D721Med (cell line): ENCODE measurements at regions not wholly inside any gene's neighbourhood (a gene's known extent, or its start where the extent isn't known, plus 50 kb on each side); places are given as distances from the start of the nearest gene placed in this dataset.

ENCODE experiments used
- DNase-seq: peaks from one replicate; pipeline ENCODE4 v3.0.0; 2011; ENCODE audit warnings: low spot score; ENCODE audit not compliant: insufficient read length
- FAIRE-seq: peaks from 2 replicates; lab custom pipeline; 2011; peaks lifted over from hg19 to GRCh38; lab: Jason Lieb, UNC
- CTCF ChIP-seq: IDR thresholded peaks from 2 replicates; pipeline ENCODE4 v1.5.1; 2012; ENCODE audit warnings: mild to moderate bottlenecking, control low read depth; ENCODE audit not compliant: insufficient read depth; ENCODE audit errors: missing control alignments

- TF ChIP-seq CTCF: no peak
- no peak for DNase-seq
- no peak for FAIRE-seq
These were observed 143.3 kb downstream of the IRS1 start for GRCh38 chr2:226656367-226656766.

GRCh38 chr2:226655871-226656270, 143.7 kb downstream of the IRS1 start:
- FAIRE-seq (no peak), DNase-seq (no peak)
- TF ChIP-seq CTCF: no peak

- no peak for TF ChIP-seq CTCF
- DNase-seq (no peak), FAIRE-seq (no peak)
These were observed 146.4 kb downstream of the IRS1 start for GRCh38 chr2:226652983-226653765.

GRCh38 chr2:226652369-226652768, 147.3 kb downstream of the IRS1 start:
- FAIRE-seq (no peak), DNase-seq (no peak)
- no peak for TF ChIP-seq CTCF

GRCh38 chr2:226649871-226650660, 149.6 kb downstream of the IRS1 start:
- no peak for TF ChIP-seq CTCF
- no peak for FAIRE-seq
- DNase-seq: no peak

- FAIRE-seq: no peak
- TF ChIP-seq CTCF: no peak
- DNase-seq: no peak
These were observed 150.4 kb downstream of the IRS1 start for GRCh38 chr2:226649201-226649600.
